Endothelial cell of umbilical vein (primary cell): ENCODE measurements at regions not wholly inside any gene's neighbourhood (a gene's known extent, or its start where the extent isn't known, plus 50 kb on each side); places are given as distances from the start of the nearest gene placed in this dataset.

Source experiments
- BruUV-seq: library from RNA; stranded (reverse); fragments of 400-500 nt; replicated peaks from 2 replicates; lab custom pipeline; 2021; lab: Mats Ljungman, UMichigan
- CTCF ChIA-PET: fragments of 300-600, 350-600 bp; sonication (Branson Sonifier 250); formaldehyde crosslinking; loops from one replicate; lab custom pipeline; 2021; ENCODE audit warnings: antibody characterized with exemption, inconsistent platforms; lab: Charles Lee
- POLR2A ChIA-PET: fragments of 300-600, 350-600 bp; sonication (Branson Sonifier 250); formaldehyde crosslinking; loops from one replicate; lab custom pipeline; 2021; ENCODE audit warnings: antibody characterized with exemption, inconsistent platforms; lab: Charles Lee
- DNase-seq: peaks from one replicate; pipeline ENCODE4 v3.0.0-alpha.2; 2011; ENCODE audit warnings: low read depth, low spot score
- FAIRE-seq: peaks from 2 replicates; lab custom pipeline; 2011; peaks lifted over from hg19 to GRCh38; lab: Jason Lieb, UNC
- H2AFZ ChIP-seq: 2 replicates; pipeline ENCODE4 v1.6.0; 2012; ENCODE audit warnings: low read depth, low read length, control low read depth, inconsistent platforms
- H3K27ac ChIP-seq: 2 replicates; pipeline ENCODE4 v1.5.1; 2011; ENCODE audit warnings: low read depth, mild to moderate bottlenecking, control low read depth, low read length, moderate library complexity; ENCODE audit not compliant: insufficient read depth
- H3K27me3 ChIP-seq, 2 experiments: 2 replicates each; pipeline versions ENCODE4 v1.6.0 to v1.6.1; 2011; ENCODE audit warnings: low read length in 2 of 2, mixed read lengths in 1 of 2; ENCODE audit not compliant: control insufficient read depth in 2 of 2, insufficient read depth in 2 of 2
- H3K36me3 ChIP-seq, 2 experiments: 2 replicates in 1 of 2; 3 replicates in 1 of 2; pipeline ENCODE4 v1.5.1; 2011; ENCODE audit warnings: low read length in 2 of 2, mild to moderate bottlenecking in 1 of 2, moderate library complexity in 1 of 2; ENCODE audit not compliant: control insufficient read depth in 2 of 2, insufficient read depth in 2 of 2; ENCODE audit errors: extremely low read depth in 1 of 2
- H3K4me1 ChIP-seq: 3 replicates; pipeline ENCODE4 v1.5.1; 2011; ENCODE audit warnings: mild to moderate bottlenecking, low read length; ENCODE audit not compliant: control insufficient read depth, insufficient read depth; ENCODE audit errors: extremely low read depth
- H3K4me2 ChIP-seq: 2 replicates; pipeline ENCODE4 v1.6.1; 2011; ENCODE audit warnings: low read length, control low read depth, mixed read lengths; ENCODE audit not compliant: insufficient read depth
- H3K4me3 ChIP-seq, 3 experiments: fragments of 200-600 bp in 1 of 3; sonication (generic), shearing (Covaris generic) in 1 of 3; replicated peaks in 1 of 3; 2 replicates each; pipeline ENCODE4 v1.5.1; 2011 to 2016; ENCODE audit warnings: control low read depth in 3 of 3, low read length in 3 of 3, mild to moderate bottlenecking in 2 of 3, inconsistent platforms in 1 of 3, low read depth in 1 of 3, moderate library complexity in 1 of 3; ENCODE audit not compliant: insufficient read depth in 1 of 3
- H3K79me2 ChIP-seq: 2 replicates; pipeline ENCODE4 v1.6.0; 2012; ENCODE audit warnings: low read length, inconsistent platforms; ENCODE audit not compliant: control insufficient read depth, insufficient read depth
- H3K9ac ChIP-seq: replicated peaks from 2 replicates; pipeline ENCODE3; 2011; ENCODE audit warnings: low read length, control low read depth; ENCODE audit not compliant: insufficient read depth; ENCODE audit errors: extremely low read depth
- H3K9me1 ChIP-seq: replicated peaks from 3 replicates; pipeline ENCODE4 v1.6.0; 2011; ENCODE audit warnings: mild to moderate bottlenecking, low read length; ENCODE audit not compliant: control insufficient read depth, insufficient read depth; ENCODE audit errors: extremely low read depth
- H3K9me3 ChIP-seq: replicated peaks from 2 replicates; pipeline ENCODE4 v1.5.1; 2012; ENCODE audit warnings: low read length, inconsistent platforms; ENCODE audit not compliant: control insufficient read depth, insufficient read depth
- H4K20me1 ChIP-seq: replicated peaks from 2 replicates; pipeline ENCODE3; 2011; ENCODE audit warnings: mild to moderate bottlenecking, low read length; ENCODE audit not compliant: control insufficient read depth, insufficient read depth; ENCODE audit errors: extremely low read depth
- EZH2 ChIP-seq: IDR thresholded peaks from 2 replicates; pipeline ENCODE4 v1.6.1; 2012; ENCODE audit warnings: borderline replicate concordance, low read depth, mild to moderate bottlenecking, moderate library complexity, low read length, inconsistent platforms; ENCODE audit not compliant: severe bottlenecking
- FOS ChIP-seq: IDR thresholded peaks from 2 replicates; pipeline ENCODE4 v1.6.1; 2011; ENCODE audit warnings: mild to moderate bottlenecking, low read length, moderate library complexity, borderline replicate concordance; ENCODE audit not compliant: insufficient read depth
- GATA2 ChIP-seq: IDR thresholded peaks from 2 replicates; pipeline ENCODE4 v1.7.0; 2011; ENCODE audit warnings: low read depth, mild to moderate bottlenecking, moderate library complexity, mixed read lengths, low read length; ENCODE audit not compliant: insufficient read length, insufficient read depth
- JUN ChIP-seq: IDR thresholded peaks from 2 replicates; pipeline ENCODE4 v1.6.1; 2011; ENCODE audit warnings: borderline replicate concordance, low read depth; ENCODE audit not compliant: insufficient read length, insufficient read depth
- MYC ChIP-seq: IDR thresholded peaks from one replicate; pipeline ENCODE4 v1.6.1; 2011; ENCODE audit warnings: mild to moderate bottlenecking, low read depth, low read length
- POLR2A ChIP-seq: IDR thresholded peaks from 2 replicates; pipeline ENCODE4 v1.6.1; 2012; ENCODE audit warnings: low read depth, mild to moderate bottlenecking, control low read depth, low read length
- POLR2AphosphoS5 ChIP-seq: IDR thresholded peaks from 2 replicates; pipeline ENCODE4 v1.6.1; 2012; ENCODE audit warnings: low read depth, mild to moderate bottlenecking, control low read depth, low read length, moderate library complexity; ENCODE audit not compliant: insufficient read depth
- dilution Hi-C: fragments of 300-500 bp; cut with MboI; formaldehyde crosslinking; loops from one replicate; pipeline ENCODE4 v1.15.0; 2019; ENCODE audit warnings: low sequenced_read_pairs; ENCODE audit not compliant: extremely low pct_ligation_motif_present
- intact Hi-C: fragments of 100-400 bp; cut with micrococcal nuclease; formaldehyde crosslinking; loops from one replicate; pipeline ENCODE4 v1.10.0; 2022
- TF ChIP-seq, protein P1 (sequence below): IDR thresholded peaks from 2 replicates; pipeline ENCODE4 v1.6.1; 2011; ENCODE audit not compliant: insufficient read depth, insufficient read length
- TF ChIP-seq, protein P2 (sequence below), 2 donors: IDR thresholded peaks; 1 replicate in 1 of 2; 2 replicates in 1 of 2; pipeline ENCODE4 v1.5.1; 2011; ENCODE audit warnings: low read length in 2 of 2, mild to moderate bottlenecking in 2 of 2, moderate library complexity in 2 of 2, control low read depth in 1 of 2, inconsistent platforms in 1 of 2, low read depth in 1 of 2; ENCODE audit not compliant: insufficient read depth in 1 of 2; ENCODE audit errors: extremely low read depth in 1 of 2

DNA sequence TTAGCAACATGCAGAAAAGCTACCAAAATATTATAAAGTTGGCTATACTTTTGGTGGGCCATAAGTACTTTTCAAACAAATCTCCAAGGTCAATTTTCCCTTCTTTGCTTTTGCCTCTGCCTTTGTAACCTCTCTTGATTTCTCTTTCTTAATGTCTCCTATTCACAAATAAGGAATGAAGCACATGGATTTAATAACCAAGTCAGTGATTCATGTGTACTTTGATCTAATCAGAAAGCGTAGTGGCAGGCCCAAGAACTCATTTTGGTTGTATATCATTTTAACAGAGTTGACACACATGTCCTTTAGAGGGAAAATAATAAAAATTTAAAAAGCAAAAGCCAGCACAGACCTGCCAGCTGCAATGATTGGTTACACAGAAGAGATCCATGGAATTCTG is 93.7 kb downstream of the FZD1 start:
- no peaks in the 10 kb centered on the region for H4K20me1 ChIP-seq
- intact Hi-C loops = no loop called here
- H3K79me2 ChIP-seq = no peaks in the 10 kb centered on the region
- no peak overlapping the region for H2AFZ ChIP-seq
- FAIRE-seq = no peak
- no TSS peak for BruUV-seq
- DNase-seq = no peak
- H3K27ac ChIP-seq = no peak overlapping the region
- no peaks in the 10 kb centered on the region for H3K9me3 ChIP-seq
- no peaks in the 10 kb centered on the region for H3K27me3 ChIP-seq
- TF ChIP-seq, protein P1, sequence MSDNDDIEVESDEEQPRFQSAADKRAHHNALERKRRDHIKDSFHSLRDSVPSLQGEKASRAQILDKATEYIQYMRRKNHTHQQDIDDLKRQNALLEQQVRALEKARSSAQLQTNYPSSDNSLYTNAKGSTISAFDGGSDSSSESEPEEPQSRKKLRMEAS = no peak
- no peak for TF ChIP-seq POLR2AphosphoS5
- TF ChIP-seq FOS = no peak
- TF ChIP-seq, protein P2, sequence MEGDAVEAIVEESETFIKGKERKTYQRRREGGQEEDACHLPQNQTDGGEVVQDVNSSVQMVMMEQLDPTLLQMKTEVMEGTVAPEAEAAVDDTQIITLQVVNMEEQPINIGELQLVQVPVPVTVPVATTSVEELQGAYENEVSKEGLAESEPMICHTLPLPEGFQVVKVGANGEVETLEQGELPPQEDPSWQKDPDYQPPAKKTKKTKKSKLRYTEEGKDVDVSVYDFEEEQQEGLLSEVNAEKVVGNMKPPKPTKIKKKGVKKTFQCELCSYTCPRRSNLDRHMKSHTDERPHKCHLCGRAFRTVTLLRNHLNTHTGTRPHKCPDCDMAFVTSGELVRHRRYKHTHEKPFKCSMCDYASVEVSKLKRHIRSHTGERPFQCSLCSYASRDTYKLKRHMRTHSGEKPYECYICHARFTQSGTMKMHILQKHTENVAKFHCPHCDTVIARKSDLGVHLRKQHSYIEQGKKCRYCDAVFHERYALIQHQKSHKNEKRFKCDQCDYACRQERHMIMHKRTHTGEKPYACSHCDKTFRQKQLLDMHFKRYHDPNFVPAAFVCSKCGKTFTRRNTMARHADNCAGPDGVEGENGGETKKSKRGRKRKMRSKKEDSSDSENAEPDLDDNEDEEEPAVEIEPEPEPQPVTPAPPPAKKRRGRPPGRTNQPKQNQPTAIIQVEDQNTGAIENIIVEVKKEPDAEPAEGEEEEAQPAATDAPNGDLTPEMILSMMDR (IDR thresholded peaks at IDR 0.05; ENCODE audit: extremely low read depth in 1 of 2, insufficient read depth in 1 of 2, low read depth in 1 of 2, low read length in 2 of 2) = no peak
- no peak for TF ChIP-seq POLR2A
- no peak for TF ChIP-seq JUN
- TF ChIP-seq MYC = no peak
- no peak for TF ChIP-seq GATA2
- no peak for TF ChIP-seq EZH2
- H3K4me3 ChIP-seq = no peak overlapping the region
- no peaks in the 10 kb centered on the region for H3K36me3 ChIP-seq
- no peaks in the 10 kb centered on the region for H3K9me1 ChIP-seq
- ChIA-PET CTCF (no interaction called here), POLR2A (no interaction called here)
- H3K4me1 ChIP-seq = no peaks in the 10 kb centered on the region
- no peak overlapping the region for H3K9ac ChIP-seq
- H3K4me2 ChIP-seq = no peak overlapping the region
- dilution Hi-C loops = no loop called here
